Mucosa of descending colon (tissue), 3 donors: ENCODE measurements at regions not wholly inside any gene's neighbourhood (a gene's known extent, or its start where the extent isn't known, plus 50 kb on each side); places are given as distances from the start of the nearest gene placed in this dataset.

Experiments
- ATAC-seq: fragments of 200-7000 bp; cut with Tn5 transposase; one replicate; pipeline ENCODE4 v1.9.1; 2020; ENCODE audit warnings: mild to moderate bottlenecking, moderate library complexity
- DNase-seq, 3 donors: peaks; one replicate each; pipeline ENCODE4 v3.0.0-alpha.2; 2020
- H3K36me3 ChIP-seq: fragments of 200-600 bp; one replicate; pipeline ENCODE4 v1.8.0; 2021; ENCODE audit warnings: low read depth, mild to moderate bottlenecking
- H3K4me1 ChIP-seq: fragments of 200-600 bp; one replicate; pipeline ENCODE4 v1.8.0; 2021; ENCODE audit warnings: low read depth, mild to moderate bottlenecking
- H3K4me3 ChIP-seq: fragments of 200-600 bp; one replicate; pipeline ENCODE4 v1.8.0; 2021; ENCODE audit warnings: mild to moderate bottlenecking
- H3K9me3 ChIP-seq: fragments of 200-600 bp; one replicate; pipeline ENCODE4 v1.8.0; 2021; ENCODE audit warnings: mild to moderate bottlenecking
- intact Hi-C, 2 donors: fragments of 100-400 bp; cut with DNase I in 1 of 2; cut with micrococcal nuclease in 1 of 2; formaldehyde crosslinking; loops; one replicate each; pipeline versions ENCODE4 v1.11.0 to v1.11.1; 2022; cut with DNase I, micrococcal nuclease
- TF ChIP-seq, protein P1 (sequence below): fragments of 200-600 bp; IDR thresholded peaks from one replicate; pipeline ENCODE4 v1.8.0; 2022; ENCODE audit warnings: antibody characterized with exemption, mild to moderate bottlenecking
- donor health status: DM: no; HTN: no; CAD: no; lungs with moderate emphysema.
- donor health status: DM: no; HTN: no; CAD: no.
- donor health status: DM: no; HTN: yes; CAD: no.

DNA sequence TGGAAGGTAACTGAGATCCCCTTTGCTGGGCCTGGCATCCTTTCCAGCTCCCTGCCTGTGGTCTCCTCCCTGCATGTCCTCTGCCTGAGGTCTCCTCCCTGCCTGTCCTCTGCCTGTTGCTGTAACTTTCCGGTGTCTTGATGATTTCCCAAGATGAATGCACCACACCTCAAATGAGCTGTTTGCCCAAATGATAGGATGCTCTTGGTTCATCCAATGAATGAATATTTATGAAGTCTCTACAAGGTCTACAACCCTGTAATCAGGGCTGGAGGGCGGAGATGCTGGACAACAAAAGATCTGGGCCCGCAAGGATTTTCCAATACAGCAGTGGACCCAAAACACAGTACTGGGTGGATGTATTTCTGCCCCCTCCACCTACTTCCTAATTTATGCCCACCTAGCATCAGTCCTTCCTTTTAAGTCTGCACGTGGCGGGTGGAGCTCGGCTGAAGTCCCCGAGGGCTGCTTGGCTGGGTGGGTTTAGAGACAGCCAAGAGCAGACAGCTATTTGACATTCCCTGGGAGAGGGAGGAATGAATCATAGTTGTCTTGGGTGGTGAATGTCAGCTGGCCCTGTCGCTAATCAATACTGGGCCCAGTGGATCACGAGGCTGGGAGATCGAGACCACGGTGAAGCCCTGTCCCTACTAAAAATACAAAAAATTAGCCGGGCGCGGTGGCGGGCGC lies 60.3 kb upstream of the GRHL3 start:
- no peaks in the 10 kb centered on the region for H3K9me3 ChIP-seq
- no peaks in the 10 kb centered on the region for H3K36me3 ChIP-seq
- no peak overlapping the region for H3K4me3 ChIP-seq
- intact Hi-C loops: no loop called here
- TF ChIP-seq, protein P1, sequence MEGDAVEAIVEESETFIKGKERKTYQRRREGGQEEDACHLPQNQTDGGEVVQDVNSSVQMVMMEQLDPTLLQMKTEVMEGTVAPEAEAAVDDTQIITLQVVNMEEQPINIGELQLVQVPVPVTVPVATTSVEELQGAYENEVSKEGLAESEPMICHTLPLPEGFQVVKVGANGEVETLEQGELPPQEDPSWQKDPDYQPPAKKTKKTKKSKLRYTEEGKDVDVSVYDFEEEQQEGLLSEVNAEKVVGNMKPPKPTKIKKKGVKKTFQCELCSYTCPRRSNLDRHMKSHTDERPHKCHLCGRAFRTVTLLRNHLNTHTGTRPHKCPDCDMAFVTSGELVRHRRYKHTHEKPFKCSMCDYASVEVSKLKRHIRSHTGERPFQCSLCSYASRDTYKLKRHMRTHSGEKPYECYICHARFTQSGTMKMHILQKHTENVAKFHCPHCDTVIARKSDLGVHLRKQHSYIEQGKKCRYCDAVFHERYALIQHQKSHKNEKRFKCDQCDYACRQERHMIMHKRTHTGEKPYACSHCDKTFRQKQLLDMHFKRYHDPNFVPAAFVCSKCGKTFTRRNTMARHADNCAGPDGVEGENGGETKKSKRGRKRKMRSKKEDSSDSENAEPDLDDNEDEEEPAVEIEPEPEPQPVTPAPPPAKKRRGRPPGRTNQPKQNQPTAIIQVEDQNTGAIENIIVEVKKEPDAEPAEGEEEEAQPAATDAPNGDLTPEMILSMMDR: no peak
- ATAC-seq: no peak
- H3K4me1 ChIP-seq: no peaks in the 10 kb centered on the region
- no peak for DNase-seq

GRCh38 chr1:24257373-24257772 lies 61.8 kb upstream of the GRHL3 start:
- Histone ChIP-seq H3K36me3 (no peaks in the 10 kb centered on the region), H3K9me3 (no peaks in the 10 kb centered on the region), H3K4me3 (no peak overlapping the region), H3K4me1 (no peaks in the 10 kb centered on the region)
- TF ChIP-seq, protein P1: no peak
- intact Hi-C loops: no loop called here
- ATAC-seq (no peak), DNase-seq (no peak)

- DNase-seq (no peak), ATAC-seq (no peak)
- Histone ChIP-seq H3K4me1 (no peaks in the 10 kb centered on the region), H3K9me3 (no peaks in the 10 kb centered on the region), H3K4me3 (no peak overlapping the region), H3K36me3 (no peaks in the 10 kb centered on the region)
- intact Hi-C loops: no loop called here
- TF ChIP-seq, protein P1: no peak
Measured at GRCh38 chr1:24256687-24257086, 62.5 kb upstream of the GRHL3 start.

GRCh38 chr1:24255226-24255625 lies 63.9 kb upstream of the GRHL3 start:
- no peaks in the 10 kb centered on the region for H3K36me3 ChIP-seq
- no peaks in the 10 kb centered on the region for H3K9me3 ChIP-seq
- H3K4me1 ChIP-seq: no peaks in the 10 kb centered on the region
- ATAC-seq (no peak), DNase-seq (no peak)
- H3K4me3 ChIP-seq: no peak overlapping the region
- intact Hi-C loops: no loop called here
- TF ChIP-seq, protein P1: no peak

DNA sequence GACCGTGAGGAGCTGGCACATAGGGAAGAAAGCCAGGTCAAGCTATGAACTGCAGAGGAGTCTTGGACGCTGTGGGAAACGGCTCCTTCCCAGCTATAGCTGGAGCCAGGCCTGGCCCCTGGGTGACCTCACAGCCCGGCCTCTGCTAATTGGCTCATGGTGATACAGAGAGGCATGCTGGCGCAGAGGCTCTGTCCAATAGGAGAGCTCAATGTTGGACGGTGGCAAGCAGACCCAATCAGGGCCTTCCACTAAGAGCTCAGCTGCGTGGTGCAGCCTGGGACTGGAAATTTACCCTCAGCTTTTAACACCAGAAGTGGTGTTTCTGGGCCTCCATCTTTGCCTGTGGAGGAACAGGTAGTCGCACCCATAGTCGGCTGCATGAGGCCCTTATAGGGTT lies 64.4 kb upstream of the GRHL3 start:
- Histone ChIP-seq H3K36me3 (no peaks in the 10 kb centered on the region), H3K4me3 (no peak overlapping the region), H3K4me1 (no peaks in the 10 kb centered on the region), H3K9me3 (no peaks in the 10 kb centered on the region)
- intact Hi-C loops: no loop called here
- TF ChIP-seq, protein P1: no peak
- ATAC-seq (no peak), DNase-seq (no peak)

DNA sequence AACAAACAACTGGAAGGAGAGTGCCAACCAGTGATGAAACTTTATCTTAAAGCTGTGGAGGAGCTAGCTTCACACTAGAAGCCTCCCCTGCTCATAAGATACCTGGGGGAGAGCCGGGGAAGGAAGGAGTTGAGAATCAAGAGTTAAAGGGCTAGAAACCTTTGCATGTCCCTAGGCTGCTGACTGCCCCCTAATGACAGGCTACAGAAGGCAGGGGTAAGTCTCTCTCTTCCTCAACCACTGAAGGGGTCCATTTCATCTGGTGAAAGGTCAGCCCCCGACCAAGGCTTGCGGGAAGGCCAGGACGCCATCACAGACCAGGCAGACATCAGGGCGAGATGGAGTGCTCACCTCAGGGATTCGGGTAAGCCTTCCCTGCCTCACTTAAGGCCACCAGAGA lies 65.6 kb upstream of the GRHL3 start:
- intact Hi-C loops: no loop called here
- H3K36me3 ChIP-seq: no peaks in the 10 kb centered on the region
- ATAC-seq: no peak

More for the DNA sequence above, 65.6 kb upstream of the GRHL3 start:
- Histone ChIP-seq H3K4me3 (no peak overlapping the region), H3K4me1 (no peaks in the 10 kb centered on the region), H3K9me3 (no peaks in the 10 kb centered on the region)
- DNase-seq: no peak
- TF ChIP-seq, protein P1: no peak
